Astrocyte (in vitro differentiated cells and primary cell): ENCODE measurements at regions not wholly inside any gene's neighbourhood (a gene's known extent, or its start where the extent isn't known, plus 50 kb on each side); places are given as distances from the start of the nearest gene placed in this dataset.

Experiments used
- DNase-seq: peaks from one replicate; pipeline ENCODE4 v3.0.0-alpha.2; 2010; ENCODE audit warnings: low read depth
- FAIRE-seq: peaks from 2 replicates; lab custom pipeline; 2011; peaks lifted over from hg19 to GRCh38; lab: Jason Lieb, UNC
- H2AFZ ChIP-seq: 2 replicates; pipeline ENCODE4 v1.6.0; 2012; ENCODE audit warnings: low read depth, low read length, inconsistent platforms
- H3K27ac ChIP-seq: 2 replicates; pipeline ENCODE4 v1.5.1; 2011; ENCODE audit warnings: low read depth, low read length, inconsistent platforms
- H3K27me3 ChIP-seq: 2 replicates; pipeline ENCODE4 v1.6.0; 2011; ENCODE audit warnings: low read length, inconsistent platforms; ENCODE audit not compliant: insufficient read depth
- H3K36me3 ChIP-seq: 2 replicates; pipeline ENCODE4 v1.5.1; 2011; ENCODE audit warnings: low read length, inconsistent platforms; ENCODE audit not compliant: insufficient read depth
- H3K4me1 ChIP-seq: 2 replicates; pipeline ENCODE4 v1.5.1; 2011; ENCODE audit warnings: low read length, inconsistent platforms; ENCODE audit not compliant: insufficient read depth
- H3K4me2 ChIP-seq: 2 replicates; pipeline ENCODE4 v1.6.0; 2012; ENCODE audit warnings: low read length, inconsistent platforms
- H3K4me3 ChIP-seq: 2 replicates; pipeline ENCODE4 v1.5.1; 2011; ENCODE audit warnings: low read depth, mild to moderate bottlenecking, low read length, inconsistent platforms; ENCODE audit not compliant: insufficient read depth
- H3K79me2 ChIP-seq: 2 replicates; pipeline ENCODE4 v1.6.0; 2012; ENCODE audit warnings: mild to moderate bottlenecking, low read length, inconsistent platforms; ENCODE audit not compliant: insufficient read depth
- H3K9ac ChIP-seq: 2 replicates; pipeline ENCODE4 v1.6.0; 2012; ENCODE audit warnings: mild to moderate bottlenecking, low read length, inconsistent platforms
- H3K9me3 ChIP-seq: 2 replicates; pipeline ENCODE4 v1.5.1; 2012; ENCODE audit warnings: low read depth, mild to moderate bottlenecking, low read length, inconsistent platforms; ENCODE audit not compliant: insufficient read depth
- H4K20me1 ChIP-seq: 2 replicates; pipeline ENCODE4 v1.6.0; 2012; ENCODE audit warnings: low read length, inconsistent platforms; ENCODE audit not compliant: insufficient read depth
- H3K27ac Mint-ChIP-seq: one replicate; pipeline ENCODE4 v1.8.0; 2021; ENCODE audit warnings: mild to moderate bottlenecking, mixed read lengths; ENCODE audit not compliant: unreplicated experiment
- H3K27me3 Mint-ChIP-seq: one replicate; pipeline ENCODE4 v1.8.0; 2021; ENCODE audit warnings: low read depth, mixed read lengths; ENCODE audit not compliant: unreplicated experiment
- H3K36me3 Mint-ChIP-seq: one replicate; pipeline ENCODE4 v1.8.0; 2021; ENCODE audit warnings: low read depth, mixed read lengths; ENCODE audit not compliant: unreplicated experiment
- H3K4me1 Mint-ChIP-seq: one replicate; pipeline ENCODE4 v1.8.0; 2021; ENCODE audit warnings: low read depth, mixed read lengths; ENCODE audit not compliant: unreplicated experiment
- H3K4me3 Mint-ChIP-seq: one replicate; pipeline ENCODE4 v1.8.0; 2021; ENCODE audit warnings: mild to moderate bottlenecking, moderate library complexity, mixed read lengths; ENCODE audit not compliant: unreplicated experiment
- H3K9me3 Mint-ChIP-seq: one replicate; pipeline ENCODE4 v1.8.0; 2021; ENCODE audit warnings: mild to moderate bottlenecking, mixed read lengths; ENCODE audit not compliant: unreplicated experiment
- CTCF ChIP-seq: IDR thresholded peaks from 2 replicates; pipeline ENCODE4 v1.5.1; 2011; ENCODE audit warnings: low read depth, mild to moderate bottlenecking, inconsistent platforms, low read length, moderate library complexity; ENCODE audit not compliant: insufficient read depth
- EZH2 ChIP-seq: IDR thresholded peaks from 2 replicates; pipeline ENCODE4 v1.6.1; 2012; ENCODE audit warnings: mild to moderate bottlenecking, low read length, inconsistent platforms; ENCODE audit not compliant: insufficient read depth

- no peak overlapping the region for H2AFZ ChIP-seq
- no peak overlapping the region for H3K4me3 Mint-ChIP-seq
- no peaks in the 10 kb centered on the region for H4K20me1 ChIP-seq
- H3K4me3 ChIP-seq = no peak overlapping the region
- no peaks in the 10 kb centered on the region for H3K27me3 ChIP-seq
- DNase-seq (no peak), FAIRE-seq (no peak)
- no peaks in the 10 kb centered on the region for H3K79me2 ChIP-seq
- no peak overlapping the region for H3K27ac ChIP-seq
- no peaks in the 10 kb centered on the region for H3K27me3 Mint-ChIP-seq
- H3K27ac Mint-ChIP-seq = no peak overlapping the region
- TF ChIP-seq CTCF = no peak
- H3K36me3 ChIP-seq = no peaks in the 10 kb centered on the region
- H3K4me2 ChIP-seq = no peak overlapping the region
- no peaks in the 10 kb centered on the region for H3K9me3 ChIP-seq
- H3K9ac ChIP-seq = no peak overlapping the region
- no peaks in the 10 kb centered on the region for H3K9me3 Mint-ChIP-seq
- peaks cover 17% of the 10 kb centered on the region for H3K4me1 Mint-ChIP-seq
- peaks cover 12% of the 10 kb centered on the region for H3K4me1 ChIP-seq
- H3K36me3 Mint-ChIP-seq = no peaks in the 10 kb centered on the region
Measured at GRCh38 chr5:56410696-56411095, 177.6 kb upstream of the ANKRD55 start.

GRCh38 chr5:56409331-56410190 lies 176.4 kb upstream of the ANKRD55 start:
- peak overlapping the region; percentile 23 for H2AFZ ChIP-seq

More at GRCh38 chr5:56409331-56410190, 176.4 kb upstream of the ANKRD55 start:
- no peaks in the 10 kb centered on the region for H3K27me3 ChIP-seq
- Mint-ChIP-seq H3K9me3 (no peaks in the 10 kb centered on the region), H3K27me3 (no peaks in the 10 kb centered on the region), H3K4me3 (no peak overlapping the region), H3K36me3 (no peaks in the 10 kb centered on the region), H3K27ac (peak overlapping the region; percentile 43), H3K4me1 (peaks cover 11% of the 10 kb centered on the region)
- H3K79me2 ChIP-seq = no peaks in the 10 kb centered on the region
- H3K36me3 ChIP-seq = no peaks in the 10 kb centered on the region
- H3K4me2 ChIP-seq = peak overlapping the region; percentile 55
- H3K27ac ChIP-seq = peak overlapping the region; percentile 41
- no peaks in the 10 kb centered on the region for H4K20me1 ChIP-seq
- H3K4me3 ChIP-seq = peak overlapping the region; percentile 9
- no peak overlapping the region for H3K9ac ChIP-seq
- DNase-seq (peak; percentile 94), FAIRE-seq (peak; percentile 41)
- H3K4me1 ChIP-seq = peaks cover 12% of the 10 kb centered on the region
- no peaks in the 10 kb centered on the region for H3K9me3 ChIP-seq
- no peak for TF ChIP-seq EZH2
- TF ChIP-seq CTCF = no peak
